22Rv1 (cell line): ENCODE measurements at regions not wholly inside any gene's neighbourhood (a gene's known extent, or its start where the extent isn't known, plus 50 kb on each side); places are given as distances from the start of the nearest gene placed in this dataset.

ENCODE experiments used
- CTCF ChIP-seq: fragments of 450-650 bp; IDR thresholded peaks from 2 replicates; pipeline ENCODE4 v1.5.1; 2017; ENCODE audit warnings: mild to moderate bottlenecking
- ZFX ChIP-seq: fragments of 450-650 bp; IDR thresholded peaks from 2 replicates; pipeline ENCODE4 v1.6.1; 2017; ENCODE audit warnings: antibody characterized with exemption, borderline replicate concordance

- TF ChIP-seq CTCF (no peak), ZFX (no peak)
Observed at GRCh38 chr2:151020411-151020810, 241.3 kb downstream of the RBM43 start.
